HUES6 (cell line): ENCODE measurements at regions not wholly inside any gene's neighbourhood (a gene's known extent, or its start where the extent isn't known, plus 50 kb on each side); places are given as distances from the start of the nearest gene placed in this dataset.

Experiments
- H3K27ac ChIP-seq: 2 replicates; pipeline ENCODE4 v1.7.0; 2013; ENCODE audit warnings: low read depth, mild to moderate bottlenecking, low read length, inconsistent platforms
- H3K27me3 ChIP-seq: 2 replicates; pipeline ENCODE4 v1.6.1; 2013; ENCODE audit warnings: low read length; ENCODE audit not compliant: control insufficient read depth, insufficient read depth
- H3K36me3 ChIP-seq: 2 replicates; pipeline ENCODE4 v1.6.1; 2013; ENCODE audit warnings: low read length; ENCODE audit not compliant: control insufficient read depth, insufficient read depth
- H3K4me1 ChIP-seq: 2 replicates; pipeline ENCODE4 v1.6.1; 2013; ENCODE audit warnings: low read length; ENCODE audit not compliant: control insufficient read depth, insufficient read depth
- H3K4me3 ChIP-seq: 2 replicates; pipeline ENCODE4 v1.5.1; 2013; ENCODE audit warnings: low read depth, low read length
- H3K9ac ChIP-seq: one replicate; pipeline ENCODE4 v1.6.1; 2013; ENCODE audit warnings: mild to moderate bottlenecking, low read length
- H3K9me3 ChIP-seq: 2 replicates; pipeline ENCODE4 v1.6.1; 2013; ENCODE audit warnings: low read depth, low read length; ENCODE audit not compliant: control insufficient read depth, insufficient read depth

DNA sequence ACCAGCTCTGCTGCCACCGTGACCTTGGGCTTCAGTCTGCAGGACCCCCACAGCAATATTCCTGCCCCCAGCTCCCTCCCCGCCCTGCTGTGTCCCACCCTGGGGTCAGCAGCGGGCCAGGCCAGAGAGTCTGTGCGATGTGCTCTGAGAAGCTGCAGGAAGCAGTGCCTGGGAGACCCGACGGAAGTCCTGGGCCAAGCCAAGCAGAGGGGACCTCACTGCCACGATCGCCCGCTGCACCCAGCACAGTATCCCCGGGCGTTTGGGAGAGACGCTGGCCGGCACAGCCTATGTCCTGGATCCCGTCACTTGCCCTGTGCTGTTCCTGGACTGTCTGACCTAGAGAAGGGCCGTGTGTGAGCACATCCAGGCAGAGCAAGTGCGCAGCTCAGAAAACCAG, 106.6 kb upstream of the TTC34 start:
- H3K27me3 ChIP-seq: no peaks in the 10 kb centered on the region
- no peaks in the 10 kb centered on the region for H3K4me1 ChIP-seq
- no peak overlapping the region for H3K27ac ChIP-seq
- H3K4me3 ChIP-seq: no peak overlapping the region
- H3K36me3 ChIP-seq: no peaks in the 10 kb centered on the region
- H3K9ac ChIP-seq: no peak overlapping the region
- peaks cover 2% of the 10 kb centered on the region; the same call in 1 of the 2 replicates for H3K9me3 ChIP-seq

GRCh38 chr1:2908561-2908960, 107.1 kb upstream of the TTC34 start:
- H3K27ac ChIP-seq: no peak overlapping the region
- H3K27me3 ChIP-seq: no peaks in the 10 kb centered on the region
- H3K9me3 ChIP-seq: peaks cover 2% of the 10 kb centered on the region; the same call in 1 of the 2 replicates
- no peak overlapping the region for H3K9ac ChIP-seq
- H3K4me1 ChIP-seq: no peaks in the 10 kb centered on the region
- no peak overlapping the region for H3K4me3 ChIP-seq
- H3K36me3 ChIP-seq: no peaks in the 10 kb centered on the region

- no peak overlapping the region for H3K4me3 ChIP-seq
- no peaks in the 10 kb centered on the region for H3K4me1 ChIP-seq
- no peak overlapping the region for H3K9ac ChIP-seq
- H3K27me3 ChIP-seq: no peaks in the 10 kb centered on the region
- H3K36me3 ChIP-seq: no peaks in the 10 kb centered on the region
- H3K27ac ChIP-seq: no peak overlapping the region
- peaks cover 2% of the 10 kb centered on the region; the same call in 1 of the 2 replicates for H3K9me3 ChIP-seq
Measured at GRCh38 chr1:2909797-2910196, 108.3 kb upstream of the TTC34 start.

GRCh38 chr1:2910211-2910610, 108.7 kb upstream of the TTC34 start:
- Histone ChIP-seq H3K27me3 (no peaks in the 10 kb centered on the region), H3K27ac (no peak overlapping the region), H3K9me3 (peaks cover 2% of the 10 kb centered on the region; the same call in 1 of the 2 replicates), H3K4me3 (no peak overlapping the region), H3K9ac (no peak overlapping the region), H3K4me1 (no peaks in the 10 kb centered on the region), H3K36me3 (no peaks in the 10 kb centered on the region)

- Histone ChIP-seq H3K4me3 (no peak overlapping the region), H3K36me3 (no peaks in the 10 kb centered on the region), H3K9ac (no peak overlapping the region), H3K27ac (no peak overlapping the region), H3K4me1 (no peaks in the 10 kb centered on the region), H3K27me3 (no peaks in the 10 kb centered on the region), H3K9me3 (peaks cover 12% of the 10 kb centered on the region; the same call in 1 of the 2 replicates)
Measured at GRCh38 chr1:2911421-2912178, 109.7 kb upstream of the ACTRT2 start.

GRCh38 chr1:2912424-2913061, 108.7 kb upstream of the ACTRT2 start:
- Histone ChIP-seq H3K27me3 (no peaks in the 10 kb centered on the region), H3K9ac (no peak overlapping the region), H3K36me3 (no peaks in the 10 kb centered on the region), H3K4me1 (no peaks in the 10 kb centered on the region), H3K4me3 (no peak overlapping the region), H3K9me3 (peaks cover 12% of the 10 kb centered on the region; the same call in 1 of the 2 replicates), H3K27ac (no peak overlapping the region)

DNA sequence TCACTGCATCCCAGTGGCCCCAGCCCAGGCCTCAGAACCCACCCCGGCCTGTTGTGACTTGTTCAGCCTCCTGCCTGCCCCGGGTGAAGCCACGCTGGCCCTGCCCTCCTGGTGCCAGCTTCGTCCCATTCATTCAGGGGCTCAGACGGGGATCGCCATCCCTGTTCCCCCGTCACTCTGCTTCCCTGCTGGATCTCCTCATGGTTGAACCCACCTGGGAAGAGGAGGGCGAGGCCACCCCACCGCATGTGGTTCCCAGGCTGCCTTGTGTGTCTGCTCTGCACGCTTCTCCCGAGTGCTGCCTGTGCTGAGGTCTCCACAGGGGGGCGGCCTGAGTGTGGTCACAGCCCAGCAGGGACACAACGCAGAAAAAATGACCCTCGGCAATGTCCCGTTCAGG, 108.2 kb upstream of the ACTRT2 start:
- no peaks in the 10 kb centered on the region for H3K36me3 ChIP-seq
- no peak overlapping the region for H3K27ac ChIP-seq
- no peaks in the 10 kb centered on the region for H3K27me3 ChIP-seq
- H3K4me1 ChIP-seq: no peaks in the 10 kb centered on the region
- peaks cover 12% of the 10 kb centered on the region; the same call in 1 of the 2 replicates for H3K9me3 ChIP-seq
- no peak overlapping the region for H3K9ac ChIP-seq
- H3K4me3 ChIP-seq: no peak overlapping the region

GRCh38 chr1:2914702-2915101, 106.6 kb upstream of the ACTRT2 start:
- no peaks in the 10 kb centered on the region for H3K27me3 ChIP-seq
- H3K4me3 ChIP-seq: no peak overlapping the region
- no peaks in the 10 kb centered on the region for H3K36me3 ChIP-seq
- H3K9me3 ChIP-seq: peaks cover 12% of the 10 kb centered on the region; the same call in 1 of the 2 replicates
- H3K27ac ChIP-seq: no peak overlapping the region
- H3K4me1 ChIP-seq: no peaks in the 10 kb centered on the region
- H3K9ac ChIP-seq: no peak overlapping the region

DNA sequence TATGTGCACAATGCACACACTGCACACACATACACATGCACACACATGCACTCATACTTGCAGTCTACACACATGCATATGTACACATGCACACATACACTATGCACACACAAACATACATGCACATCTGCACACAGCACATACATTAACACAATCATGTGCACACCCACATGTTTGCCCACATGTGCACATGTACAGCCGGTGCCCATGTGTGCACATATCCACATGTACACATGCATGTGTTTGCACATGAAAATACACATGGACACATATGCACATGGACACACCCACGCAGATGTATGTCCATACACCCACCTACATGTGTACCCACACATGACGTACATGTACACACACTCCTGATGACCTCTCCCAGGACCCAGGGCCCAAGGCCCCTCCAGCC, 105.1 kb upstream of the ACTRT2 start:
- H3K9ac ChIP-seq: no peak overlapping the region
- H3K4me3 ChIP-seq: no peak overlapping the region
- no peaks in the 10 kb centered on the region for H3K4me1 ChIP-seq
- no peak overlapping the region for H3K27ac ChIP-seq
- no peaks in the 10 kb centered on the region for H3K36me3 ChIP-seq
- H3K9me3 ChIP-seq: peaks cover 10% of the 10 kb centered on the region; the same call in 1 of the 2 replicates
- H3K27me3 ChIP-seq: no peaks in the 10 kb centered on the region

GRCh38 chr1:2916706-2917105, 104.6 kb upstream of the ACTRT2 start:
- Histone ChIP-seq H3K36me3 (no peaks in the 10 kb centered on the region), H3K9me3 (peaks cover 10% of the 10 kb centered on the region; the same call in 1 of the 2 replicates), H3K4me1 (no peaks in the 10 kb centered on the region), H3K27ac (no peak overlapping the region), H3K9ac (no peak overlapping the region), H3K4me3 (no peak overlapping the region), H3K27me3 (no peaks in the 10 kb centered on the region)

DNA sequence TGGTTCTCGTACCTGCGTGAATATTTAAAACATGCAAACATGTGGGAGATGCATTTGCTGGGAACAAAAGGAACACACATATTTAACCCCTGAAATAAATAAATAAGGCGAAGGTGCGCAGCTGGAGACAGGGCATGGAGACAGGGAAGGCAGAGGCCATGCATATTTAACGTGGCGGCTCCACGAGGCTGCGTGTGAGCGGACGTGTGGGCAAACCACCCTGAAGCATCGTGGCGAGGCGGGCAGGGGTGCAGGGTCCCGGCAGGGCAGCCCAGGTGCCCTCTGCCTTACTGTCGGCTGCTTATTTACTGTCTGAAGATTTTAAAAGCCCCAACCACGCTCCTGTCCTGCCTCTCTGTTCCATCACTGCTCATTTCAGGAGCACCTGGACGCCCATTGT, 104.0 kb upstream of the ACTRT2 start:
- H3K4me1 ChIP-seq: no peaks in the 10 kb centered on the region
- no peaks in the 10 kb centered on the region for H3K27me3 ChIP-seq
- no peak overlapping the region for H3K9ac ChIP-seq
- no peaks in the 10 kb centered on the region for H3K36me3 ChIP-seq
- H3K27ac ChIP-seq: no peak overlapping the region
- H3K4me3 ChIP-seq: no peak overlapping the region
- H3K9me3 ChIP-seq: peaks cover 10% of the 10 kb centered on the region; the same call in 1 of the 2 replicates
